GM12873 (cell line): ENCODE measurements at regions not wholly inside any gene's neighbourhood (a gene's known extent, or its start where the extent isn't known, plus 50 kb on each side); places are given as distances from the start of the nearest gene placed in this dataset.

Experiments used
- TF ChIP-seq, protein P1 (sequence below): IDR thresholded peaks from 2 replicates; pipeline ENCODE4 v1.5.1; 2012; ENCODE audit warnings: low read depth, mild to moderate bottlenecking, moderate library complexity, low read length, control low read depth; ENCODE audit not compliant: insufficient read depth; ENCODE audit errors: missing control alignments

DNA sequence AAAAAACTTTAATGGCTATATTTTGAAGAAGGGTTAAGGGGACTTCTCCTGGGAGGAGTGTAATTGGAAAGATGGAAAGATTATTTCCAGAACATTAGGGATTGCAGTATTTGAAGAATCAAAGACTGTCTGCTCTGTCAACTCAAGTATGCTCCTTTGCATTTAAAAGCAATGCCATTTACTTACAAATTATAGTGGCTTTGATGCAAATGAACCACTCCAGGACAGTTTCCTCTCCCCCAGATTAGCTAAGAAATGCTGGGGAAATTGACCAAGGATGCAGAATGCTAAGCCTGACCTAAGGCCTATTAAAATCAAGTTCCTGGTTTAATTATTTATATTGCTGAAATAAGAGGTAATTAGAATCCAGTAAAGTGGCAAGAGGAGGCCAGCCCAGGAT, 110.5 kb upstream of the CAMK1G start:
- TF ChIP-seq, protein P1, sequence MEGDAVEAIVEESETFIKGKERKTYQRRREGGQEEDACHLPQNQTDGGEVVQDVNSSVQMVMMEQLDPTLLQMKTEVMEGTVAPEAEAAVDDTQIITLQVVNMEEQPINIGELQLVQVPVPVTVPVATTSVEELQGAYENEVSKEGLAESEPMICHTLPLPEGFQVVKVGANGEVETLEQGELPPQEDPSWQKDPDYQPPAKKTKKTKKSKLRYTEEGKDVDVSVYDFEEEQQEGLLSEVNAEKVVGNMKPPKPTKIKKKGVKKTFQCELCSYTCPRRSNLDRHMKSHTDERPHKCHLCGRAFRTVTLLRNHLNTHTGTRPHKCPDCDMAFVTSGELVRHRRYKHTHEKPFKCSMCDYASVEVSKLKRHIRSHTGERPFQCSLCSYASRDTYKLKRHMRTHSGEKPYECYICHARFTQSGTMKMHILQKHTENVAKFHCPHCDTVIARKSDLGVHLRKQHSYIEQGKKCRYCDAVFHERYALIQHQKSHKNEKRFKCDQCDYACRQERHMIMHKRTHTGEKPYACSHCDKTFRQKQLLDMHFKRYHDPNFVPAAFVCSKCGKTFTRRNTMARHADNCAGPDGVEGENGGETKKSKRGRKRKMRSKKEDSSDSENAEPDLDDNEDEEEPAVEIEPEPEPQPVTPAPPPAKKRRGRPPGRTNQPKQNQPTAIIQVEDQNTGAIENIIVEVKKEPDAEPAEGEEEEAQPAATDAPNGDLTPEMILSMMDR = no peak

DNA sequence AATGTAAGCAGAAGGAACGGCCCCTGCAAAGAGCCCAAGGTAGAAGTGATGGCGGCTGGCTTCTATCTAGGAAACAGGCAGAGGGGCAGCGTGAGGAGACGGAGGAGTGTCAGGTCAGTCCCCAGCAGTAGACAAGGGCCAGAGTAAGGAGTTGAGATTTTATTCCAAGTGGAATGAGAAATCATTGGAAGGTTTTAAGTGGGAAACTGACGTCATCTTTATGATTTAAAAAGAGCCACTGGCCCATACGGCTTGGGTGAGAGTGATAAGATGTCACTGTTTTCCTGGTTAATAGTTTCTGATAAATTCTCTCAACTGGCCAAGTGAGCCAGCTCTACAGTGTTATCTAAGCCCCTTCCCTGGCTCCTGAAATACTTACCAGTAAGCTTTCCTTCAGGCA, 103.2 kb upstream of the CAMK1G start:
- TF ChIP-seq, protein P1 = no peak

GRCh38 chr1:209483691-209484090, 99.8 kb upstream of the CAMK1G start:
- TF ChIP-seq, protein P1 = no peak

DNA sequence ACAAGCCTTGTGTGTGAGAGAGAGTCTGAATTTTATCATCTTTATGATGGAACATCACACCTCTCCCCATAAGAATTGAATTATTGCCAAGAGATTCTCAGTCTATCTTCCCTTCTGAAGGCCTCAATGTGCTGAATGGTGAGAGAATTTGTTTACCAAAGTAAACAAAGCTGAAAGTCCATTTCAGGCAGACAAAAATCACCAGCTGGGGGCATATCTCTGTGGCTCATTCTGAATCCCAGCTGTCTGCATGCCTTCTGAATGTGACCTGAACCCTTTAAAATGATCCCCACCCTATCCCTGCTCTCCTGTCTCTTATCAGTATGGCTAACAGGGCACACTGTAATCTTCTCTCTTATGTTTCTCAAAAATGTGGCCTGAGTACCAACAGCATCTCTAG, 99.1 kb upstream of the CAMK1G start:
- TF ChIP-seq, protein P1 = no peak

DNA sequence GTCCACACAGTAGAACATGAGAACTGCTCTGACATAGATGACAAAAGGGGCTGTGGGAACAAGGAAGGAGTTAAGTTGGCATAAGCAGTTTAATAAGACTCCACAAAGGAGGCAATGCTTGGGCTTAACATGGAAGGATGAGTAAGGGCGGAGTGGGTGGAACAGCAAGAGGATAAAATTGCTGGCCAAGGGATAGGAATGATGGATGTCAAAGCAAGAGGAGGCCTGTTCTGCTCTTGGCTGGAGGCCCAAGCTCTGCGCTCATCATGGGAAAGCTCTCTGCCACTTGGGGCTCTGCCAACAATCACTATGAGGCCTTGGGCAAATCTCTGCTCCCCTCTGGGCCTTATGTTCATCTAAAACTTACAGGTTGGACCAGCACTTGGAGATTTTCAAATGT, 98.3 kb upstream of the CAMK1G start:
- TF ChIP-seq, protein P1 = no peak

DNA sequence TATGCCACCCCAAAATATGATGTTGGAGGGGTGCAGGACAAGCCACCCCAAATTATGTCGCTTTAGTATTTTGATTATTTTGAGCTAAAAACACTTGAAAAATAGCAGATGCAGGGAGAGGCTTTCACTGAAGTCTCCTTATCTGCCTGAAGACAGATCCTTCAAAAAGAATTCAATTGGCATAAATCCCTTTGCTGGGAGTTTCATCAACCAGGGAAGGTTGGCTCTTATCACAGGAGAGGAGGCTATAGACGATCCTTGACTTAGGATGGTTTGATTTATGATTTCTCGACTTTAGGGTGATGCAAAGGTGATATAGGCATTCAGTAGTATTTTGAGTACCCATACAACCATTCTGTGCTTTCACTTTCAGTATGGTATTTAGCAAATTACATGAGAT, 97.8 kb upstream of the CAMK1G start:
- TF ChIP-seq, protein P1 = no peak

- TF ChIP-seq, protein P1 = no peak
Observed at GRCh38 chr1:209486861-209487593, 96.5 kb upstream of the CAMK1G start.
